ENCODE measurements at regions not wholly inside any gene's neighbourhood (a gene's known extent, or its start where the extent isn't known, plus 50 kb on each side); places are given as distances from the start of the nearest gene placed in this dataset.

DNA sequence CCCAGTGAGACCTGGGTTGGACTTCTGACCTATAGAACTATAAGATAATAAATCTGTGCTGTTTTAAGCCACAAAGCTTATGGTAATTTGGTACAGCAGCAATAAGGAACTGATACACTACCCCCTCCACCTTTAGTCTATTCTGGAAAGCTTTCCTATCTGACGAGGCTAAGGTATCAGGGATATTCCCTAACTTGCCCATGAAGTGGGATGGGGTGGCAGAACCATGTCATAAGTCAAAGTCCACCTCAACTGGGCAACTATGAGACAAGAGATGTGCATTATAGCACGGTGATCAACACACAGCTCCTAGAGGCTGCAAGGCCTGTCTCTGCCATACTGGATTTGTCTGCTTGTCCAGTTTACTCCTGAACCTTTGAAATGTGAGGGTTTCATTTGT lies 146.8 kb upstream of the RAD23B start:
- no peak overlapping the region for H3K4me3 ChIP-seq (ENCODE audit: low read depth, low read length)
- TF ChIP-seq, protein P1, sequence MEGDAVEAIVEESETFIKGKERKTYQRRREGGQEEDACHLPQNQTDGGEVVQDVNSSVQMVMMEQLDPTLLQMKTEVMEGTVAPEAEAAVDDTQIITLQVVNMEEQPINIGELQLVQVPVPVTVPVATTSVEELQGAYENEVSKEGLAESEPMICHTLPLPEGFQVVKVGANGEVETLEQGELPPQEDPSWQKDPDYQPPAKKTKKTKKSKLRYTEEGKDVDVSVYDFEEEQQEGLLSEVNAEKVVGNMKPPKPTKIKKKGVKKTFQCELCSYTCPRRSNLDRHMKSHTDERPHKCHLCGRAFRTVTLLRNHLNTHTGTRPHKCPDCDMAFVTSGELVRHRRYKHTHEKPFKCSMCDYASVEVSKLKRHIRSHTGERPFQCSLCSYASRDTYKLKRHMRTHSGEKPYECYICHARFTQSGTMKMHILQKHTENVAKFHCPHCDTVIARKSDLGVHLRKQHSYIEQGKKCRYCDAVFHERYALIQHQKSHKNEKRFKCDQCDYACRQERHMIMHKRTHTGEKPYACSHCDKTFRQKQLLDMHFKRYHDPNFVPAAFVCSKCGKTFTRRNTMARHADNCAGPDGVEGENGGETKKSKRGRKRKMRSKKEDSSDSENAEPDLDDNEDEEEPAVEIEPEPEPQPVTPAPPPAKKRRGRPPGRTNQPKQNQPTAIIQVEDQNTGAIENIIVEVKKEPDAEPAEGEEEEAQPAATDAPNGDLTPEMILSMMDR (IDR thresholded peaks at IDR 0.05; ENCODE audit: control insufficient read depth, extremely low read depth, insufficient read depth) = no peak
- no peak for DNase-seq (ENCODE audit: low read depth)

- TF ChIP-seq, protein P1 (IDR thresholded peaks at IDR 0.05; ENCODE audit: control insufficient read depth, extremely low read depth, insufficient read depth) = peak; percentile 65
- DNase-seq (ENCODE audit: low read depth) = no peak
- H3K4me3 ChIP-seq (ENCODE audit: low read depth, low read length) = no peak overlapping the region
These were observed 145.4 kb upstream of the RAD23B start for GRCh38 chr9:107137495-107138202.

GRCh38 chr9:107138261-107138992 lies 144.7 kb upstream of the RAD23B start:
- no peak overlapping the region for H3K4me3 ChIP-seq (ENCODE audit: low read depth, low read length)
- TF ChIP-seq, protein P1 (IDR thresholded peaks at IDR 0.05; ENCODE audit: control insufficient read depth, extremely low read depth, insufficient read depth) = no peak
- no peak for DNase-seq (ENCODE audit: low read depth)

GRCh38 chr9:107141967-107142366 lies 141.1 kb upstream of the RAD23B start:
- no peak overlapping the region for H3K4me3 ChIP-seq (ENCODE audit: low read depth, low read length)
- DNase-seq (ENCODE audit: low read depth) = no peak
- TF ChIP-seq, protein P1 (IDR thresholded peaks at IDR 0.05; ENCODE audit: control insufficient read depth, extremely low read depth, insufficient read depth) = peak; percentile 50

DNA sequence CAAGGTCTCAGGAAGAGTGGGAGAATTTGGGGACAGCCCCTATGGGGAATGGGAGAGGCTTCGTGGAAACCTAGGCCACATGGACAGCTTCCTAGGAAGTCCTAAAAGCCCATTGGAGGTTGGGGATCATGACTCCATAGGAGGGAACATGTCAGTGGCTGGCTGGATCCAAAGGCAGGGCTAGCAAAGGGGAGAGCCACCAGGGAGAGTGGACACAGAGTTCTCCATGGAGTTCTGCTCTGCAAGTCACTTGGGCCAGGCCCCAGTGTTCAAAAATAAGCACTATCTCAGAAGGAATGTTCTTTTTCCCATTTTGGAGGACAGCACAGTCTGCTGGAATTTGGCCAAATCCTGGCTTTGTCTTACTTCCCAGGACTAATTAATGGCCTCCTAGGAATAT lies 140.6 kb upstream of the RAD23B start:
- TF ChIP-seq, protein P1 (IDR thresholded peaks at IDR 0.05; ENCODE audit: control insufficient read depth, extremely low read depth, insufficient read depth) = no peak
- no peak for DNase-seq (ENCODE audit: low read depth)
- no peak overlapping the region for H3K4me3 ChIP-seq (ENCODE audit: low read depth, low read length)

DNA sequence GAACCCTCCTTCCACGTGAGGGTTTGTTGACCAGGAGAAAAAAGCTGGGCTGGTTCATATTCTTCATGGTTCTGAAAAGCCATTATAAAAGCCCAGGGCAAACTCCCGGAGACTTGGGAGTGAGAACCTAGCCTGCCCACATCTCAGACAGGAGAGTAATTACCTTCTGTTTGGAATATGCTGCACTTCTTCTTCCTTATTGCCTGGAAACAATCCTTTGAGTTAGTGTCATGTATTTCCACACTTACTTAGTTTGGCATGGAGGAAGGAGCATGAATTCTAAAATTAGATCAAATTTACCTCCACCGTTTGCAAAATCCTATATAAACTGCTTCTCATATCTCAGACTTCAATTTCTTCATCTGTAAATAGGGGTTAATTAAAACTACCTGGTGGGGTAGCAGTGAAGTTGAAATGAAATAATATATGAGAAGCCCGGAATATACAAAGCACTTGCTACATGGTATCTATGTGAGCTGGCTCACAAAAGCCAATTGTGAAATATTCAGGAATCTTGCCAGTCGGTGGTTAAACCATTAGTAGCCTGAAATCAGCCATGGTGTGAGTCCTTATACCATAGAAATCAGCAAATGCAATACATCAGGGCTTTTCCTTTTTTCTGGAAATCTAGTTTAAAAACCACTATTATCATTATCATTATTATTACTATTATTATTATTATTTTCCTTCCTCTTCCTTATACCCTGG lies 140.0 kb upstream of the RAD23B start:
- no peak for DNase-seq (ENCODE audit: low read depth)
- TF ChIP-seq, protein P1 (IDR thresholded peaks at IDR 0.05; ENCODE audit: control insufficient read depth, extremely low read depth, insufficient read depth) = no peak
- H3K4me3 ChIP-seq (ENCODE audit: low read depth, low read length) = no peak overlapping the region
